GM20431 (cell line): ENCODE measurements at regions not wholly inside any gene's neighbourhood (a gene's known extent, or its start where the extent isn't known, plus 50 kb on each side); places are given as distances from the start of the nearest gene placed in this dataset.

Experiments
- in situ Hi-C: fragments of 300-500 bp; cut with MseI, MboI; formaldehyde crosslinking; loops from one replicate; pipeline ENCODE4 v1.15.0; 2020; ENCODE audit warnings: low sequenced_read_pairs; ENCODE audit not compliant: unreplicated experiment

DNA sequence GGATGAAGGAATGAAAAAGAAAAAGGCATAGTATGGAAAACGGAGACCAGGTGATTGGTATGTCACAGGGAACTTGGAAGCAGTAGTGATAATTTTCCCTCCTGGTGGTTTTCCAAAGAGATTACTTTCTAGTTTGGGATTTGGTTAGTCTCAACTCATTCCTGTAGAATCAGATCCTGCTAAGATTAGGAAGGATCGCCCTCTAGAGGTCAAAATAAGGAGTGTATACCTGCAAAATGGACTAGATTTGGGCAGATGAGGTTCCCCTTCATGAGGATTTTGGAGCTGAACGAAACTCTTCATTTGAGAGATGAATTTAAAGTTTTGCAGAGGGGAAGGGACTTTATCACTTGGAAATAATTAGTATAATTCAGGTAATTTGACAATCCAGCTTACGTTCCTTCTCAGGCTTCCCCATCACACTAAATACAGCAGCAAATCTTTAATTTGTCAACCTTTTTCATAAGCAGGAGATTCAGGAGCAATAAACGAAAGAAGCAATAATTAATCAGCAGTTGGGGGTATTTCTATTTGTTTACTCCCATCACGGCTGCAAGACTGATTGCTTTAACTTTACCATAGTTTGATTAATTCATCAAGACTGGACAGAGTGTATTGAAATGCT is 65.2 kb downstream of the CCDC195 start:
- in situ Hi-C loops, result no loop called here

GRCh38 chr2:224647684-224648083 is 62.5 kb upstream of the CUL3 start:
- in situ Hi-C loops, result loop anchor here (10.0 to 25.0 kb wide), 2 partner anchors 283 to 660 kb away; no protein-coding TSS in a partner anchor

DNA sequence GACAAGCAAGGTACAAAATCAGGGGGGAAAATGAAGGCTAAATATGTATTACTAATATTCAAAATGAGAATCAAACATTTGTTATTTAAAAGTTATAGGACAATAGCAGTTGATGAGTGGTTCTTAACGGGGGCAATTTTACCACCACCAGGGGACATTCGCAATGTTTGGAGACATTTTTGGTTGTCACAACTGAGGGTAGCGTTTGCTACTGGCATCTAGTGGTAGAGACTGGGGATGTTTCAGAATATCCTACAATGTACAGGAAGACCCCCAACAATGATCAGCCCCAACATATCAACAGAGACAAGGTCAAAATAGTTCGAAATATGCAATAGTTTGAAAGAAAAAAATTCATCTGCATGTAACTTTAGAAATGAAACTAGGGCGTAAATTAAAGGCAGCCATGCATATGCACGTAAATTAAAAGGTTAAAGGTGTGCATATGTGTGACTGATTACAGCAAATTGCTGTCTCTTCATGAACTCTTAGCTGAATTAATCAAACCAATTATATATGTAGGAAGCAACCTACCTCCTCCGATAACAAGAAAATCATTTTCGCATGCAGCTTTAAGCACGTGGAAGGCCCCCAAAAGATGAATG is 61.2 kb upstream of the CUL3 start:
- in situ Hi-C loops, result loop anchor here (10.0 to 25.0 kb wide), 2 partner anchors 282 to 659 kb away; no protein-coding TSS in a partner anchor

- in situ Hi-C loops, result loop anchor here (10.0 to 25.0 kb wide), 2 partner anchors 281 to 658 kb away; no protein-coding TSS in a partner anchor
Observed at GRCh38 chr2:224645722-224646121, 60.6 kb upstream of the CUL3 start.

GRCh38 chr2:224640679-224641078 is 55.5 kb upstream of the CUL3 start:
- in situ Hi-C loops, result loop anchor here (10.0 to 25.0 kb wide), 2 partner anchors 276 to 653 kb away; no protein-coding TSS in a partner anchor

- in situ Hi-C loops, result loop anchor here (25.0 kb wide), 1 partner anchor 651 kb away; no protein-coding TSS in a partner anchor
Observed at GRCh38 chr2:224638301-224638823, 53.2 kb upstream of the CUL3 start.
